ENCODE measurements at regions not wholly inside any gene's neighbourhood (a gene's known extent, or its start where the extent isn't known, plus 50 kb on each side); places are given as distances from the start of the nearest gene placed in this dataset.

DNA sequence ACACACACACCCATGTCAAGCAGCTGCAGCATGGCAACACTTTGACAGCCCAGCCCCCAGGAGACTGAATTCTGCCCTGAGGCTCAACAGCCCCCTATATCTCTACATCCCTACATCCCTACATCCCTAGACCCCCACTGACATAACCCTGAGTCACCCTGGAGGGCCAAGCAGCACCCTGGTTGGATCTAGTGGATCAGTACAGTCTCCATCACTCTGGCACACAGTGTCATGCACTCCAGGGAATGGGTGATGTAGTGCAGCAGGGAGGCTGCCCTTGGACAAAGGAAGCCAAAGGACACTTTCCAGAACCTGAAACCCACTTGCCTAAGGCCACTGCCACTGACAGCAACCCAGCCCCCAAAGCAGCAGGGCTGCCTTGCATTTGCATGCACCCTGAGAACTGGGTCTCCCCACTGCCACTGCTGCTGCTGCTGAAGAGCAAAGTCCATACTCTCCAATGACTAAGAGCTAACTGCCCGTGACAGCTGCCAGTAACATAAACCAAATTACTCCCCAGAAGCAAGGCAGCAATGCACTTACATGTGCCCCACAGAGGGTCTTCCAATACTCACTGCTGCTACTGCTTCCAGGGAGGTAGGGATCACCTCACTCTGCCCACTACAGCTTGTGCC is 681.6 kb upstream of the KLHL29 start:
- no peak for DNase-seq (ENCODE audit: low read depth)

DNA sequence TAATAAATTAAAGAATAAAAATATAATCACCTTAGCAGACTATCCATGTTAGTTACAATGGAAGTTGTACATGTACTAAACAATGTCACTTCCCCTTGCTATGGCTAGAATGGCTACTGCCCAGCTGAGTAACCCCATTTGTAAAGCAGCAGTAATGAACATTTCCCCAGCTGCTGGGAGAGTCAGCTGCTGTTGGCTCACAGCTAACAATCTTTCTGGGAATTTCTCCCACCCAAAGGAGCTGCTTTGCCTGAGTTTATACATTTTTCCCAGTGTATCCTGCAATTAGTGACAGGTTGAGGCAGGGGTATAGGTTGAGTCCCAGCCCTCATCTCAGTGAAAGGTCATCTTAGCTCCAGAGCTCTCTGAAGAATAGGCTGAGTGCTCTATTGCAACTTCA is 665.6 kb upstream of the KLHL29 start:
- no peak for DNase-seq (ENCODE audit: low read depth)

DNA sequence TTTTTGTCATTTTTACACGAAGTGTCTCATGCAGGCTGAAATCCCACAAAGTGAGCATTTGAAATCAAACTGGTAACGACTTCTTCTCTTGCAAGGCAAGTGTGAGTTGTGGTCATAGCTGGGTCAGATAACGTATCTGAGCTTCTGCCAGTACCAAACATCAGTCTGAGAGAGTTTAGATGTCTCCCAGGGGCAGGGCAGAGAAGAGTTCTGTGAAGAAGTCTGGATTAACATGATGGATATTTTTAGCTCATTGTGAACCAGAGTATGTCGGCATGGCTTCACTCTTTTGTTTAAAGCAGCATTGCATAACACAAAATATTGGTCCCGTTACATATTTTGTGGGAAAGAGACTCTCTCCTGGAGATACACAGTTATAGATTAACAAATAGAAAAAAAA is 655.5 kb upstream of the KLHL29 start:
- DNase-seq (ENCODE audit: low read depth) = no peak

DNA sequence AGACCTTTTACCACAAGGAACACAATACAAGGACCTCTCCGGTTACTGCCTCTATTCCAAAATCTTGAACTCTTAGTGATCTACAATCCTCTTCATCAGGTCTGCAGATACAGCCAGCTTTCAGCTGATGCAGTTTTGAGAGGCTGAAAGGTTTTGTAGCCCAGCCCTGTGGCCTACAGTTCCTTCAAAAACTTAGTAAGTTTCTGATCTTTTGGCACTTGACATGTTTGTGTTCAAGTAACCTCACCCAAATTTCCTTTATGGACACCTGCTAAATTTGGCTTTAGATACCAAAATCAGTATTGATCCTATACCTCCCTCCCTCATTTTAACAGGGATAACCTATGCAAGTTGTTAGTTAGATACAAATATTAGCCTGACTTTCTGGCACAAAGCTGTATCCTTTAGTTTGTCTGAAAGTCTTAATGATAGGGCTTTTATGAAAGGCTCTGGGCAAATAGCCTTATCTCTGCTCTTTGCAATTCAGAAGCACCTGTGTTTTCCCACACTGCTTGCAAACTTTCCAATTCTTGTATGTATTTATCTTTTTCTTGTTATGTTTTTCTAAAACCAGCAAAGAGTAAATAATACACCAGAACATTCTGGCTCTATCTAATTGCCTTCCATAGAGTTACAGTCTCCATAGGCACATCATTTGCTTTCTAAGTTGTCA is 650.5 kb upstream of the KLHL29 start:
- no peak for DNase-seq (ENCODE audit: low read depth)

DNA sequence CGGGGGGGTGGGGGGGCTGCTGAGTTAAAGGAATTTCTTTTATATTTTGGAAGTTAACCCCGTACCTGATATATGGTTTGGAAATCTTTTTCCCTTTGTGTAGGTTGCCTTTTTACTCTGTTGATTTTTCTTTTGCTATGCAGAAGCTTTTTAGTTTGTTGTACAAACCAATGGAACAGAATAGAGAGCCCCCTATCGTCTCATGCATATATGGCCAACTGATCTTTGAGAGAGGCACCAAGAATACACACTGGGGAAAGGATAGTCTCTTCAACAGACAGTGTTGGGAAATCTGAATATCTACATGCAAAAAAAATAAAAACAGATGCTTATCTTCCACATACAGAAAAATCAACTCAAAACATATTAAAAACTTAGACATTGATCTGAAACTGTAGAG is 647.8 kb upstream of the KLHL29 start:
- DNase-seq (ENCODE audit: low read depth) = no peak

DNA sequence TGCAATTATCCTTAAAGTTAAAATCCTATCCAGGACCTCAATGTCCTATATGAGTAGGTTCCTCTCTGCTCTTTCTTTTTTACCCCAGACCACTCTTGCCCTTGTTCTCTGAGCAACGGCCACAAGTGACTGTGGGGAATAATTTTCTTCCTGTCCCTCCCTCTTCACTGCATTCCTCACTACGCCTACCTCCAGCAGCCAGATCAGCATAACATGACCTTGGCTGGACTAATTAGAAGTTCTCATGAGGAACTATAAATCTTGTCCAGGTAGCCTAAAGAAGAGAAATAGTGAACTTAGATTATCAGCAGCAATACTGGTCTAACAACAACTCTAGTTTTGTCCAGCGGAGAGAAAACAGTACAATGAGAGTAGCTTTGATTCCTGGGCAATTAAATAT is 643.8 kb upstream of the KLHL29 start:
- no peak for DNase-seq (ENCODE audit: low read depth)

DNA sequence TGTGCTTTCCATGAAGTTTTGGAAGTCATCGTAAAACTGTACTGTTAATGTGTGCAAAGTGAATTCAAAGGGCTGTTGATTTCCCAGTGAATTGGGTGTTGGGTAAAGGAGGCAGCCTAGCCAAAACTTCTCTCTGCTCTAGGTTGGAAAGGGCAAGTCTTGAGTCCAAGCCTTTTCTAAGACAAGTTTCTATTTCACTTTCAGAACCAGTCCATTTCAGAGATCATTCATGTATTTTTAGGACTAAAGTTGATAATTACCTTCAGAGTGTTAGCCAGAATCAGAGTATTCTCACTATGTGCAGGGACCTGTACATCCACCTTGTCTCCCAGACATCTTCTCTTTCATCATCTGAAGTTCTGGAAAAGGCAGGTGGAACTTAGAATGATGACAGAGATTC is 636.1 kb upstream of the KLHL29 start:
- no peak for DNase-seq (ENCODE audit: low read depth)

DNA sequence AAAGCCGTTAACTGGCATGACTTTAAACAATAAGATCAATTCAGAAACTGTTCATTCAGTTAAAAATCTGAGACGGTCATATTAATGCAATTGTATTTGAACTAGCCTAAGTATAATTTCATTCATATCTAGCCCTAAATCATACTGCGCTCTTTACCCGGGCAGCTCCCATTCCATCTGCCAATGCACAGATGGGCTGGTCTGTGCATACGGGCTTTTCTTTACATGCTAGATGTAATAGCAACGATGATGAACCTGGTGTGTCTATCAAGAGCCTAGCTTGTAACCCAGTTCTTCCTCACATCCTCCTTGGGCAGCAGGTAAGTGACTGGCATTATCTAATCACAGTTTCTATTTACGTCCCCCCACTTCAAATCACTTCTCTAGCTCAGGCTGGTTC is 631.5 kb upstream of the KLHL29 start:
- DNase-seq (ENCODE audit: low read depth) = no peak

DNA sequence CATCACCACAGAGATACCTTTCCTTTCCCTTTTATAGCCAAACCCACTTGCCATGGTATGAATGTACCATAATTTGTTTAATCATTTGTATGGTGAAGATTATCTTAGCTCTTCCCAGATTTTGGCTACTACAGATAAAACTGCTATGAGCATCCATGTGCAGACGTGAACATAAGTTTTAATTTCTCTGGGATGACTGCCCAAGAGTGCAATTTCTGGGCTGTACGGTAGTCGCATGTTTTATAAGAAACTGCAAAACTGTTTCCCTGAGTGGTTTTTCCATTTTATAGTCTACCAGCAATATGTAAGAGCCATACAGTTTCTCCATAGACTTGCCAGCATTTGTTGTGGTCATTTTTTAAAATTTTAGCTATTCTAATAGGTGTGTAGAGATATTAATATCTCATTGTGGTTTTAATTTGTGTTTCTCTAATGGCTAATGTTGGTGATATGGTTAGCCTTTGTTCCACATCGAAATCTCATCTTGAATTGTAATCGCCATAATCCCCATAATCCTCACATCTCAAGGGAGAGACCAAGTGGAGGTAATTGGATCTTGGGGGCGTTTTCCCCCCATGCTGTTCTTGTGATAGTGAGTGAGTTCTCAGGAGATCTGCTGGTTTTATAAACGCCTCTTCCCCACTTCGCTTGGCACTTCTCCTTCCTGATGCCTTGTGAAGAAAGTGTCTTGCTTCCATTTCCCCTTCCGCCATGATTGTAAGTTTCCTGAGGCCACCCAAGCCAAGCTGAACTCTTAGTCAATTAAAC is 628.5 kb upstream of the KLHL29 start:
- no peak for DNase-seq (ENCODE audit: low read depth)

DNA sequence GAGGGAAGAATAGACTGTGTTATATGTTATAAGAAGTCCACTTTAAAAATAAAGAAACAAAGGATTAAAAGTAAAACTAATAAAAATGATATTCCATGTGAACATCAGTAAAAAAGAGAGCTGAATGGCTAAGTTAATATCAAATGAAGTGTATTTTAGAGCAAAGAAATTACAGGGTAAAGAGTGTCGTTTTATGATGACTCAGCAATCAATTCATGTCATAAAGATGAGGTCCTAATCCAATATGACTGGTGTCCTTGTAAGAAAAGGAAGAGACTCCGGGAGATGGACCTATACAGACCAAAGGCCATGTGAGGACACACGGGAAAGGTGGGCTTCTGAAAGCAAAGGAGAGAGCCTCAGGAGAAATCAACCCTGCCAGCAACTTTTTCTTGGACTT is 615.5 kb upstream of the KLHL29 start:
- DNase-seq (ENCODE audit: low read depth) = no peak

DNA sequence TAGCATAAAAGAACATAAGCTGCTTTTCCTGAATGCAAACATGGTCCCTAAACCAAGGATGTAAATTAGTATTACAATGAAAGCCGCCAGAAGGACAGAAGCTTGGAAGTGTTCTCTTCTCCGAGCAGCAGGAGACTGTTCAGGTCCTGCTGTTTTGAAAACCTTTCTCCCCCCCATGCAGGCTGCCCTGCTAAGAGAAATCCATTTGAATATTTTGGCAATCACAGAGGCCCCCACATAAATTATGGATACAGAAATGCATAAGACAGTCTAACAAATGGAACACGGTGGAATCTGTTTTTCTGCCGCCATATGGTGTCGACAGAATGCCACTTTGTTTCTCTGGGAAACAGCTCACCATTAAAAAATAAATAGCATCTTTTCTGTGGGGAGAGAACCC is 600.4 kb upstream of the KLHL29 start:
- DNase-seq (ENCODE audit: low read depth) = no peak

DNA sequence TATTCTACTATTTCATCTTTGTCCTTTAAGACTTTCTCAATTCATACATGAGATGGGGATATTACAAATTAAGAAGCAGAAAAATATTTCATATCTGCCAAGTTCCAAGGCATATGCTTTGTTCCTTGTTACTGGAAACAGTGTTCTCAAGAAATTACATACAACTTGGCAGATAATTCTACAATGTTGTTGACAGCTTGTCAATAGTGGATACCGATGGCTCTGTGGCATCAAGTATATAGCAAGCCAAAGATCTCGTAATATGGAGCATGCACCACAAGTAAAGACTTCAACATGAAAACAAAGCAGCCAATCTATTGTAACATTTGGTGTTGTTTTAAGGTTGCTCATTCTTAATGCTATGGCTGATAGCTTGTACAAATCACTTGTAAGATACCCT is 598.2 kb upstream of the KLHL29 start:
- no peak for DNase-seq (ENCODE audit: low read depth)

DNA sequence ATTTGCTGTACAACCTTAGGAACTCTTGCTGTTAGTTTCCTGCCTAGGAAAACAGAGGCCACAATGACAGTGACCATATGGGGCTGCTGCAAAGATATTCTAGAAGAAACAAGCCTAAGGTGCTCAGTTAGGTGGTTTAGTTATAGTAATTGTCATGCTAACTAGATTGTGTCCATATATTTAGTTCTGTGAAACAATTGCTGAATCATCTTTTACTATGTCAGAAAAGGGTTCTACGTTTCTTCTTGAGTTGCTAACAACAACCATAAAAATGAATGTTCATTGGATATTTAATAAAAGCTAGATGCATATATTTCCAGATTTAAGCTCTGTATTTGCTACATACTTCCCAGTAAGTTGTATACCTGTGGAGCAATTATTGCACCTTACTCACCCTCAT is 597.2 kb upstream of the KLHL29 start:
- no peak for DNase-seq (ENCODE audit: low read depth)

DNA sequence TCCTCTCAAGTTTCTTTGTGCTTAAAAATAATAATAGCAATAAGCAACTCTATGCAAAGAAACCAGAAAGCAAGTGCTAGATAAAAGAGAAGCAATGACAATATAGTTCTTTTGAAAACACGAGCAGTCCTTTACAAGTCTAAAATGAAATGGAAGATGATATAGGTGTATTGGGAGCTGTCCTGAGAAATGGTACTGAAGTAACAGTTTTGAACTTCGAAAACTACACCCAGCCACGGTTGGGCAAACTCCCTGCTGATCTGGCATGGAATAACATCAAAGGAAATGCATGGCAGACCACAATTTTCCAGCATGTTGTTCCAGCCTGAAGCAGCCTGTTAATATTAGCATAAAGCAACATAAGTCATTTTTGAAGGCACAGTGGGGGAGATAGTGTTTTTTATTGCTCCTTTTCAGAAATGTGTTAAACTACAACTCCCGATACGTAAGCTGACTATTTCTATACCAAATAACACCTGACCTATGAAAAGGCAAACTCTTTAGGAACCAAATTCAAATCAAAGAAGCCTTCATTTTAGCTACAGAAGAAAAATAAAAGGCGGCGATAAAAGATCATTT is 596.1 kb upstream of the KLHL29 start:
- no peak for DNase-seq (ENCODE audit: low read depth)

DNA sequence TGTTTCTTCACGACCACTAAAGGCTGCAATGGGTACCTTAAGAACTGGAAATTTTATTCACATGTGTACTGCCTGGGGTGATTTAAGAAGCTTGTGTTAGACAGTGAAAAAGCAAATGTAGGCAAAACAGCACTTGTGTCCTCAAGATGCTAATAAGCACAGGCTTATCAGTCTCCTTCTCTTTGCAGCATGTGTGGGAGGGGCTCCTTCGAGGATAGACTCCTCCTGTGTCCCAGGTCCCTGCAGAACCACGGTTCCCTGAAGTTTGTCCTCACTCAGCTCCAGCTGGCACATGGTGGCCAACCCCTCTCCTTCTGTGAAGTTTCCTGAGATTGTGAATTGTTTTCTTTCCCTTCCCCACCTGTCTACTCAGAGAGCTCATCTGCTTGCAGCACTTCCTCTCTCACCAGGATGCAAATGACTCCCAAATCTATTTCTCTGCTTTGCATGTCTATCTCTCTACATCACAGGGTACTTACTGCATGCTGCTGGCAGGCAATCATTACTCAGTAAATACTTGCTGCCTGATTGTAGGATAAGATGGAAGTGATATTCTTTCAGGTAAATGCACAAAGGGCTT is 589.6 kb upstream of the KLHL29 start:
- no peak for DNase-seq (ENCODE audit: low read depth)

DNA sequence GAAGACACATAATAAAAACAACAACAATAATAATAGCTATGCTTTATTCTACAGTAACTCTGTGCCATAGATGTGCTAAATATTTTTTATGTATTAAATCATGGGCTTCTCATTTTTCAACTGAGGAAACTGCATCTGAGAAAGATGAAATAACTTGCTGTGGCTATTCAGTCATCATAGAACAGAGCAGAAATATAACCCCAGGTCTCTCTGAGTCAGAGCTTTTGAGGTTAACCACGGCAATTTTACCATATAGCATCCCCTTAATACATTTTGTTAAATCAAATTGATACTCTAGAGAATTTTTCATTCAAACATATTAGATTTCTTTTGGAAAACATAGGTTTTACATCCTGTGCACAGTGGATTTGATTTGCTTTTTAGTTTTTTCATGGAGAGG is 586.6 kb upstream of the KLHL29 start:
- DNase-seq (ENCODE audit: low read depth) = no peak

DNA sequence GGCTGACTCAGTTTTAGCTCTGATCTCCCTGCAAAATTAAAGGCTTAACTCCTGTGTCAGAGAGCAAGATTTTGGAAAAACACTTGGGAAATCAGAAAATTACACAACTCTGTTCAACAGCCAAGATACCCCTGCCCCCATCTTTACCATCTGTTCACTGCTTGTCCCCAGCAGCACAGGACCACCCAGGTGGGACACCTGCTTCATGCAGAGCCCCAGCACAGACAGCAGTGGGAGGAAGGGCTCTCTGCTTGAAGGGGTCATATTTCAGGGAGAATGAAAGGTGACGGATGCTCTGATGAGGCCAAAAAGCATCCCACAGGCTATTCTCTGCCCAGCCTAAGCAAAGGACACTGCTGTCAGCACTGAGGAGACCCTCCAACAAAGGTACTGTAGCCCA is 584.6 kb upstream of the KLHL29 start:
- no peak for DNase-seq (ENCODE audit: low read depth)

DNA sequence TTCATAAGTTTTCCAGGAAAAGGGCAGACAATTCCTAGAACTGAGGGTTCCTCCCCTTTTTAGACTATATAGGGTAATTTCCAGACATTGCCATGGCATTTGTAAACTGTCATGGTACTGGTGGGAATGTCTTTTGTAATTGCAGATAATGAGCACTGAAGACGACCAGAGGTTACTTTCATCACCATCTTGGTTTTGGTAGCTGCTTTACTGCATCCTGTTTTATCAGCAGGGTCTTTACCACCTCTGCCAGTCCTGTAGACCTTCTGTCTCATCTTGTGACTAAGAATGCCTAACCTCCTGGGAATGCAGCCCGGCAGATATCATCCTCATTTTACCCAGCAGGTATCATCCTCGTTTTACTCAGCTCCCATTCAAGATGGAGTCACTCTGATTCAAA is 583.9 kb upstream of the KLHL29 start:
- DNase-seq (ENCODE audit: low read depth) = no peak

DNA sequence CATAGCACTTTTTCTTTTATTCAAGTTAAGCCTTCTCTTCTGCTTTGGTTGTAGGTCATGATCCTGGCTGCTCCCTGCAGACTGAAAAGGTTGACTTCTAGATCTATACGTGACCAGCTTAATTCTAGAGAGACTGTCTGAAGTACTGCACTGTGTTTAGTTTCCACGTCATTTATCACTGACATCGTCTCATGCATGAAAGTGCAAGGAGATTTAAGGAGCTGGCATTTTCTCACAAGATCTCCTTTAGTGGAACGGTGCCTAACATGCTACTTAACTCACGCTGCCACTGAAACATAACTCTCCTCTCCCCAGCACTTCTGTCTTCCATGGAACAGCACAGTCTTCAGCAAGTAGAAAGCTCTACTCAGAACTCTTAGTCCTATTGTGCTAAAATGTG is 583.0 kb upstream of the KLHL29 start:
- DNase-seq (ENCODE audit: low read depth) = no peak

DNA sequence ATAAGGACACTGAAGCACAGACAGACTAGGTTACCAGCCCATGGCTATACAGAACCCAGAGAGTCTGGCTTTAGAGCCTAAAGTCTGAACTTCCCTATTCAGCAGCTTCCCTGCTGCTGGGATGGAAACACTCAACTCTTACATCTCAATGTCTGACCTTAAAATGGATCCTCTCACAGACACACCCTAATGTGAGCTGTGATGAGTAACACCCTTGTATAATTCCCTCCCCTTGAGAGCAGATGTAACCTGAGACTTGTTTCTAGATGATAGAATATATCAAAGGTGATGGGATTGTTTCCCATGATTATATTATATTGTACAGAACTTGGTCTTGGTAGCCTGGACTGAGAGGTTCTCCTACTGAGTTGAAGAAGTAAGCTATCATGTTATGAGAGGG is 577.1 kb upstream of the KLHL29 start:
- DNase-seq (ENCODE audit: low read depth) = no peak

DNA sequence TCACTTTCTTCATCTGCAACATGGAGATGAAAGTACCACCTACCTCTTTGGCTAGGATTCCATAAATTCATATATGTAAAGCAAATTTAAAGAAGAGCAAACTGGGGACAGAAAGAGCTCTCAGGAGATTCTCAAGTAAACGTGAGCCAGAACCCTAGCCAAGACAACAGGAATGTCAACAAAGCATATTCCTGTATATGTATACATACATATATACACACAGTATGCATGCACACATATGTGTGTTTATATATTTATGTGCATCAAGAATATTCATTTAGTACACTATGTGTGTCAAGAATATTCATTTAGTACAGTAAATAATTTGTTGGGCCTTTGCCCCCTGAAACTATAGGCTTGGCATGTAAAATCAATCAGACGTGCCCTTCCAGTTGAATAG is 574.4 kb upstream of the KLHL29 start:
- DNase-seq (ENCODE audit: low read depth) = no peak

DNA sequence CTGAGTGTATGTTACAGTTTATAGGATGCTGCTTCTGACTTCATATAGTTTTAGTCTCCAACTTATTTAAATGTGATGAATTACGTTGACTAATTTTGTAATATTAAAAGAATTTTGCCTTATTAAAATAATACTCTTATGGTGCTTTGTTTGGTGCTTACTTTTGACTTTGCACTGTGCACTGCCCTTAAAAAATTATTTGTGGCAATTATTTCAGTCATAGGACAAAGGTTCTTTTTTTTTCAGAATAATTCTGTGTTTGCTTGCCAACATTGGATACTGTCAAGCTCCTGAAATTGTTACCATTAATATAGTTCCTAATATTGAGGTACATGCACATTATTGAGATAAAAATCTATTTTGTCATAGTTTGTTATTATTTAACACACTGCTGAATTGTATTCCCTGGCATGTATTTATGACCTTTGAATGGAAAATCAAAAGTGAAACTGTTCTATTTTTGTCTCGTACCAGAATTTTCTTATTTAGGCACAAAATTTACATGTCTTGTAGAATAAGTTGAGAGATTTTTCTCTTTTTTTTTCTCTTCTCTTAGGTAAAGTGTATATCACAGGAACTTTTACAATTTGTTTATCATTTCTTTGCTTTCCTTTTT is 572.8 kb upstream of the KLHL29 start:
- no peak for DNase-seq (ENCODE audit: low read depth)
